IPS DF 6.9 (cell line): ENCODE measurements at regions not wholly inside any gene's neighbourhood (a gene's known extent, or its start where the extent isn't known, plus 50 kb on each side); places are given as distances from the start of the nearest gene placed in this dataset.

Source experiments
- DNase-seq: peaks from one replicate; pipeline ENCODE4 v3.0.0-alpha.2; 2013; ENCODE audit warnings: low read depth, low spot score
- H3K27ac ChIP-seq: one replicate; pipeline ENCODE4 v1.5.1; 2013; ENCODE audit warnings: low read length, control low read depth
- H3K27me3 ChIP-seq: 2 replicates; pipeline ENCODE4 v1.6.1; 2013; ENCODE audit warnings: mild to moderate bottlenecking, low read length; ENCODE audit not compliant: control insufficient read depth, insufficient read depth
- H3K36me3 ChIP-seq: 2 replicates; pipeline ENCODE4 v1.6.1; 2013; ENCODE audit warnings: low read length; ENCODE audit not compliant: control insufficient read depth, insufficient read depth
- H3K4me1 ChIP-seq: 2 replicates; pipeline ENCODE4 v1.6.1; 2013; ENCODE audit warnings: low read length; ENCODE audit not compliant: control insufficient read depth, insufficient read depth
- H3K4me3 ChIP-seq: 2 replicates; pipeline ENCODE4 v1.5.1; 2013; ENCODE audit warnings: mild to moderate bottlenecking, low read length
- H3K9me3 ChIP-seq: 2 replicates; pipeline ENCODE4 v1.6.1; 2013; ENCODE audit warnings: low read length, inconsistent platforms; ENCODE audit not compliant: control insufficient read depth, insufficient read depth
- WGBS: extraction: QIAGEN DNeasy Blood & Tissue Kit; methylation state at CpG from one replicate; pipeline ENCODE4 v1.1.7; 2013; ENCODE audit warnings: mixed read lengths, missing lambda C conversion rate; ENCODE audit not compliant: insufficient read length, insufficient coverage; 5-methylcytosine and 5-hydroxymethylcytosine counted together

- Histone ChIP-seq H3K36me3 (no peaks in the 10 kb centered on the region), H3K27me3 (no peaks in the 10 kb centered on the region), H3K9me3 (no peaks in the 10 kb centered on the region), H3K27ac (no peak overlapping the region), H3K4me1 (no peaks in the 10 kb centered on the region), H3K4me3 (no peak overlapping the region)
- DNase-seq: no peak
- no CpG with 5 or more reads among the region's 7 CpGs for WGBS
These were observed 407.8 kb upstream of the PODXL start for GRCh38 chr7:131964203-131964602.

- no peak for DNase-seq
- WGBS: no CpG with 5 or more reads among the region's 11 CpGs
- Histone ChIP-seq H3K4me3 (no peak overlapping the region), H3K9me3 (no peaks in the 10 kb centered on the region), H3K4me1 (no peaks in the 10 kb centered on the region), H3K27ac (no peak overlapping the region), H3K36me3 (no peaks in the 10 kb centered on the region), H3K27me3 (no peaks in the 10 kb centered on the region)
These were observed 404.7 kb upstream of the PODXL start for GRCh38 chr7:131961054-131961680.

- H3K27me3 ChIP-seq: no peaks in the 10 kb centered on the region
- H3K4me3 ChIP-seq: no peak overlapping the region
- H3K27ac ChIP-seq: no peak overlapping the region
- WGBS: no CpG with 5 or more reads among the region's 4 CpGs
- no peaks in the 10 kb centered on the region for H3K9me3 ChIP-seq
- DNase-seq: no peak
- H3K36me3 ChIP-seq: no peaks in the 10 kb centered on the region
- H3K4me1 ChIP-seq: no peaks in the 10 kb centered on the region
These were observed 402.8 kb upstream of the PODXL start for GRCh38 chr7:131959106-131959812.

- no peaks in the 10 kb centered on the region for H3K9me3 ChIP-seq
- H3K27me3 ChIP-seq: no peaks in the 10 kb centered on the region
- no peaks in the 10 kb centered on the region for H3K4me1 ChIP-seq
- no peaks in the 10 kb centered on the region for H3K36me3 ChIP-seq
- no peak overlapping the region for H3K4me3 ChIP-seq
- no CpG with 5 or more reads among the region's 12 CpGs for WGBS
- no peak for DNase-seq
- H3K27ac ChIP-seq: no peak overlapping the region
These were observed 401.1 kb upstream of the PODXL start for GRCh38 chr7:131957338-131958020.

GRCh38 chr7:131956864-131957263 lies 400.4 kb upstream of the PODXL start:
- DNase-seq: no peak
- no peaks in the 10 kb centered on the region for H3K9me3 ChIP-seq
- H3K27ac ChIP-seq: no peak overlapping the region
- WGBS: no CpG with 5 or more reads among the region's 1 CpG
- H3K36me3 ChIP-seq: no peaks in the 10 kb centered on the region
- H3K4me1 ChIP-seq: no peaks in the 10 kb centered on the region
- no peaks in the 10 kb centered on the region for H3K27me3 ChIP-seq
- H3K4me3 ChIP-seq: no peak overlapping the region

- no peak for DNase-seq
- Histone ChIP-seq H3K36me3 (no peaks in the 10 kb centered on the region), H3K4me1 (no peaks in the 10 kb centered on the region), H3K9me3 (no peaks in the 10 kb centered on the region), H3K27me3 (no peaks in the 10 kb centered on the region), H3K4me3 (no peak overlapping the region), H3K27ac (no peak overlapping the region)
- no CpG with 5 or more reads among the region's 2 CpGs for WGBS
These were observed 399.3 kb upstream of the PODXL start for GRCh38 chr7:131955679-131956078.

GRCh38 chr7:131953184-131953583 lies 396.8 kb upstream of the PODXL start:
- Histone ChIP-seq H3K9me3 (no peaks in the 10 kb centered on the region), H3K36me3 (no peaks in the 10 kb centered on the region), H3K27ac (no peak overlapping the region), H3K27me3 (no peaks in the 10 kb centered on the region), H3K4me1 (no peaks in the 10 kb centered on the region), H3K4me3 (no peak overlapping the region)
- no peak for DNase-seq
- no CpG with 5 or more reads among the region's 3 CpGs for WGBS

GRCh38 chr7:131952365-131952764 lies 395.9 kb upstream of the PODXL start:
- no peaks in the 10 kb centered on the region for H3K4me1 ChIP-seq
- no peaks in the 10 kb centered on the region for H3K36me3 ChIP-seq
- no peak overlapping the region for H3K27ac ChIP-seq
- H3K9me3 ChIP-seq: no peaks in the 10 kb centered on the region
- H3K4me3 ChIP-seq: no peak overlapping the region
- no CpG with 5 or more reads among the region's 8 CpGs for WGBS
- no peak for DNase-seq
- H3K27me3 ChIP-seq: no peaks in the 10 kb centered on the region

GRCh38 chr7:131950758-131951157 lies 394.3 kb upstream of the PODXL start:
- WGBS: no CpG with 5 or more reads among the region's 1 CpG

GRCh38 chr7:131949659-131950058 lies 393.2 kb upstream of the PODXL start:
- H3K4me3 ChIP-seq: no peak overlapping the region
- H3K9me3 ChIP-seq: no peaks in the 10 kb centered on the region
- no peaks in the 10 kb centered on the region for H3K36me3 ChIP-seq
- H3K4me1 ChIP-seq: no peaks in the 10 kb centered on the region
- DNase-seq: no peak
- WGBS: no CpG with 5 or more reads among the region's 7 CpGs
- no peak overlapping the region for H3K27ac ChIP-seq
- no peaks in the 10 kb centered on the region; the same call in 1 of the 2 replicates for H3K27me3 ChIP-seq

More at GRCh38 chr7:131950758-131951157, 394.3 kb upstream of the PODXL start:
- H3K27ac ChIP-seq: no peak overlapping the region
- no peaks in the 10 kb centered on the region for H3K4me1 ChIP-seq
- no peaks in the 10 kb centered on the region for H3K36me3 ChIP-seq
- no peak for DNase-seq
- H3K9me3 ChIP-seq: no peaks in the 10 kb centered on the region
- H3K4me3 ChIP-seq: no peak overlapping the region
- H3K27me3 ChIP-seq: no peaks in the 10 kb centered on the region; the same call in 1 of the 2 replicates
